Transverse colon (tissue), 3 donors: ENCODE measurements at regions not wholly inside any gene's neighbourhood (a gene's known extent, or its start where the extent isn't known, plus 50 kb on each side); places are given as distances from the start of the nearest gene placed in this dataset.
"Not testable (repeated sequence)": the region's sequence is repeated elsewhere in the genome, so short reads cannot be mapped to it uniquely, and the experiment has no call there.

ENCODE experiments used
- POLR2A ChIP-seq: fragments of 450-650 bp; IDR thresholded peaks from one replicate; pipeline ENCODE4 v1.6.1; 2016; ENCODE audit warnings: antibody characterized with exemption, mild to moderate bottlenecking, moderate library complexity
- TF ChIP-seq, protein P1 (sequence below), 5 experiments: fragments of 200-600 bp in 3 of 5; fragments of 450-650 bp in 2 of 5; sonication (generic) in 3 of 5; IDR thresholded peaks; 1 replicate in 2 of 5; 2 replicates in 3 of 5; pipeline ENCODE4 v1.5.1; 2016 to 2017; ENCODE audit warnings: antibody characterized with exemption in 5 of 5, inconsistent platforms in 3 of 5, mild to moderate bottlenecking in 2 of 5, moderate library complexity in 1 of 5

DNA sequence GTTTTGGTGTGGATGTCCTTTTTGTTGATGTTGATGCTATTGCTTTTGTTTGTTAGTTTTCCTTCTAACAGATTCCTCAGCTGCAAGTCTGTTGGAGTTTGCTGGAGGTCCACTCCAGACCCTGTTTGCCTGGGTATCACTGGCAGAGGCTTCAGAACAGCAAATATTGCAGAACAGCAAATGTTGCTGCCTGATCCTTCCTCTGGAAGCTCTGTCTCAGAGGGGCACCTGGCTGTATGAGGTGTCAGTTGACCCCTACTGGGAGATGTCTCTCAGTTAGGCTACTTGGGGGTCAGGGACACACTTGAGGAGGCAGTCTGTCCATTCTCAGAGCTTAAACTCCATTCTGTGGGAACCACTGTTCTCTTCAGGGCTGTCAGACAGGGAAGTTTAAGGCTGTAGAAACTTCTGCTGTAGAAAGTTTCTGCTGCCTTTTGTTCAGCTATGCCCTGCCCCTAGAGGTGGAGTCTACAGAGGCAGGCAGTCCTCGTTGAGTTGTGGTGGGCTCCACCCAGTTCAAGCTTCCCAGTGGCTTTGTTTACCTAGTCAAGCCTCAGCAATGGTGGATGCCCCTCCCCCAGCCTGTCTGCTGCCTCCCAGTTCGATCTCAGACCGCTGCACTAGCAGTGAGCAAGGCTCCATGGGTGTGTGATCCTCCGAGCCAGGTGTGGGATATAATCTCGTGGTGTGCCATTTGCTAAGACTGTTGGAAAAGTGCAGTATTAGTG is 166.4 kb upstream of the TPTE start:
- TF ChIP-seq, protein P1, sequence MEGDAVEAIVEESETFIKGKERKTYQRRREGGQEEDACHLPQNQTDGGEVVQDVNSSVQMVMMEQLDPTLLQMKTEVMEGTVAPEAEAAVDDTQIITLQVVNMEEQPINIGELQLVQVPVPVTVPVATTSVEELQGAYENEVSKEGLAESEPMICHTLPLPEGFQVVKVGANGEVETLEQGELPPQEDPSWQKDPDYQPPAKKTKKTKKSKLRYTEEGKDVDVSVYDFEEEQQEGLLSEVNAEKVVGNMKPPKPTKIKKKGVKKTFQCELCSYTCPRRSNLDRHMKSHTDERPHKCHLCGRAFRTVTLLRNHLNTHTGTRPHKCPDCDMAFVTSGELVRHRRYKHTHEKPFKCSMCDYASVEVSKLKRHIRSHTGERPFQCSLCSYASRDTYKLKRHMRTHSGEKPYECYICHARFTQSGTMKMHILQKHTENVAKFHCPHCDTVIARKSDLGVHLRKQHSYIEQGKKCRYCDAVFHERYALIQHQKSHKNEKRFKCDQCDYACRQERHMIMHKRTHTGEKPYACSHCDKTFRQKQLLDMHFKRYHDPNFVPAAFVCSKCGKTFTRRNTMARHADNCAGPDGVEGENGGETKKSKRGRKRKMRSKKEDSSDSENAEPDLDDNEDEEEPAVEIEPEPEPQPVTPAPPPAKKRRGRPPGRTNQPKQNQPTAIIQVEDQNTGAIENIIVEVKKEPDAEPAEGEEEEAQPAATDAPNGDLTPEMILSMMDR (IDR thresholded peaks at IDR 0.05), result not testable (repeated sequence)
- not testable (repeated sequence) for TF ChIP-seq POLR2A
